DMS153 (cell line): ENCODE measurements at regions not wholly inside any gene's neighbourhood (a gene's known extent, or its start where the extent isn't known, plus 50 kb on each side); places are given as distances from the start of the nearest gene placed in this dataset.

Experiments
- DNase-seq: peaks from one replicate; lab custom pipeline; 2025; lab: John Stamatoyannopoulos, UW

- no peak for DNase-seq
Measured at GRCh38 chrX:39555431-39555830, 542.3 kb downstream of the BCOR start.

- no peak for DNase-seq
Measured at GRCh38 chrX:39556056-39556455, 541.7 kb downstream of the BCOR start.

- no peak for DNase-seq
Measured at GRCh38 chrX:39559229-39559628, 538.5 kb downstream of the BCOR start.

- DNase-seq = no peak
Measured at GRCh38 chrX:39560271-39560670, 537.5 kb downstream of the BCOR start.

- DNase-seq = no peak
Measured at GRCh38 chrX:39563178-39563577, 534.6 kb downstream of the BCOR start.

- no peak for DNase-seq
Measured at GRCh38 chrX:39564751-39565150, 533.0 kb downstream of the BCOR start.

- DNase-seq = no peak
Measured at GRCh38 chrX:39574178-39574577, 523.6 kb downstream of the BCOR start.

- DNase-seq = peak; percentile 58
Measured at GRCh38 chrX:39576041-39576872, 521.5 kb downstream of the BCOR start.

- no peak for DNase-seq
Measured at GRCh38 chrX:39577206-39577984, 520.4 kb downstream of the BCOR start.

- DNase-seq = no peak
Measured at GRCh38 chrX:39577985-39578869, 519.5 kb downstream of the BCOR start.

- DNase-seq = no peak
Measured at GRCh38 chrX:39580043-39580442, 517.7 kb downstream of the BCOR start.

GRCh38 chrX:39581411-39581810, 516.3 kb downstream of the BCOR start:
- no peak for DNase-seq

- DNase-seq = peak; percentile 25
Measured at GRCh38 chrX:39582091-39582490, 515.7 kb downstream of the BCOR start.

GRCh38 chrX:39582976-39583375, 514.8 kb downstream of the BCOR start:
- no peak for DNase-seq

- no peak for DNase-seq
Measured at GRCh38 chrX:39585808-39586207, 511.9 kb downstream of the BCOR start.

GRCh38 chrX:39586359-39586758, 511.4 kb downstream of the BCOR start:
- DNase-seq = no peak

- no peak for DNase-seq
Measured at GRCh38 chrX:39591099-39591498, 506.7 kb downstream of the BCOR start.

GRCh38 chrX:39592776-39593175, 505.0 kb downstream of the BCOR start:
- no peak for DNase-seq

GRCh38 chrX:39595977-39596376, 501.8 kb downstream of the BCOR start:
- no peak for DNase-seq

GRCh38 chrX:39596437-39596836, 501.3 kb downstream of the BCOR start:
- DNase-seq = no peak

GRCh38 chrX:39599339-39599738, 498.4 kb downstream of the BCOR start:
- no peak for DNase-seq

GRCh38 chrX:39600222-39600621, 497.5 kb downstream of the BCOR start:
- DNase-seq = no peak
